ENCODE measurements at regions not wholly inside any gene's neighbourhood (a gene's known extent, or its start where the extent isn't known, plus 50 kb on each side); places are given as distances from the start of the nearest gene placed in this dataset.

DNA sequence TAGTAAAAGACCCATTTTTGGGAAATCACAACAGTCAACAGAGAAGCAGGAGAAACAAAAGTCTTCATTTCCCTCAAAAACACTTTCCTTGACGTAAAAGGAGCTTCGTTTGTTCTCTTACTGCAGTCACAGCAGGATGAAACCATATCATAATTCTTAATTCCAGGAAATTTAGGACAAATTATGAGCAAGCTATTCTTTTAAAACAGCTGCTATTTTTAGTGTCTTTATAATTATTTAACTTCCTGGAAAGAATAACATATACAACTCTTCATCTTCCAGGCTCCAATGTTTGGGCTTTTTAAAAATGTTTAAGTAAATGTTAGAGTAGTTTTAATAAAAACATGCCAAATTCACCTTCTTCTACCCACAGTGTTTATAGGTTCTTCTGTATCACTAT is 563.5 kb downstream of the LTN1 start:
- TF ChIP-seq, protein P1, sequence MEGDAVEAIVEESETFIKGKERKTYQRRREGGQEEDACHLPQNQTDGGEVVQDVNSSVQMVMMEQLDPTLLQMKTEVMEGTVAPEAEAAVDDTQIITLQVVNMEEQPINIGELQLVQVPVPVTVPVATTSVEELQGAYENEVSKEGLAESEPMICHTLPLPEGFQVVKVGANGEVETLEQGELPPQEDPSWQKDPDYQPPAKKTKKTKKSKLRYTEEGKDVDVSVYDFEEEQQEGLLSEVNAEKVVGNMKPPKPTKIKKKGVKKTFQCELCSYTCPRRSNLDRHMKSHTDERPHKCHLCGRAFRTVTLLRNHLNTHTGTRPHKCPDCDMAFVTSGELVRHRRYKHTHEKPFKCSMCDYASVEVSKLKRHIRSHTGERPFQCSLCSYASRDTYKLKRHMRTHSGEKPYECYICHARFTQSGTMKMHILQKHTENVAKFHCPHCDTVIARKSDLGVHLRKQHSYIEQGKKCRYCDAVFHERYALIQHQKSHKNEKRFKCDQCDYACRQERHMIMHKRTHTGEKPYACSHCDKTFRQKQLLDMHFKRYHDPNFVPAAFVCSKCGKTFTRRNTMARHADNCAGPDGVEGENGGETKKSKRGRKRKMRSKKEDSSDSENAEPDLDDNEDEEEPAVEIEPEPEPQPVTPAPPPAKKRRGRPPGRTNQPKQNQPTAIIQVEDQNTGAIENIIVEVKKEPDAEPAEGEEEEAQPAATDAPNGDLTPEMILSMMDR (optimal IDR thresholded peaks at IDR 0.05 in 1 of 3, IDR thresholded peaks at IDR 0.05 in 1 of 3, conservative IDR thresholded peaks at IDR 0.05 in 1 of 3; ENCODE audit: extremely low read depth in 1 of 3, insufficient read depth in 2 of 3, low read length in 3 of 3), result no peak
- TF ChIP-seq EZH2 (IDR thresholded peaks at IDR 0.05; ENCODE audit: low read length), result no peak
